NCI-H2029 (cell line): ENCODE measurements at regions not wholly inside any gene's neighbourhood (a gene's known extent, or its start where the extent isn't known, plus 50 kb on each side); places are given as distances from the start of the nearest gene placed in this dataset.
A peak's percentile ranks its signal among the peaks of the same experiment; 100 is the strongest.

Source experiments
- DNase-seq: peaks from one replicate; lab custom pipeline; 2025; lab: John Stamatoyannopoulos, UW

- peak; percentile 50 for DNase-seq
Measured at GRCh38 chr3:43994657-43995546, 246.8 kb upstream of the TOPAZ1 start.

GRCh38 chr3:43995547-43996378, 245.9 kb upstream of the TOPAZ1 start:
- DNase-seq = peak; percentile 35

GRCh38 chr3:43996379-43997301, 245.0 kb upstream of the TOPAZ1 start:
- DNase-seq = peak; percentile 76

- DNase-seq = no peak
Measured at GRCh38 chr3:43997316-43997715, 244.4 kb upstream of the TOPAZ1 start.

- DNase-seq = no peak
Measured at GRCh38 chr3:43997788-43998369, 243.8 kb upstream of the TOPAZ1 start.

DNA sequence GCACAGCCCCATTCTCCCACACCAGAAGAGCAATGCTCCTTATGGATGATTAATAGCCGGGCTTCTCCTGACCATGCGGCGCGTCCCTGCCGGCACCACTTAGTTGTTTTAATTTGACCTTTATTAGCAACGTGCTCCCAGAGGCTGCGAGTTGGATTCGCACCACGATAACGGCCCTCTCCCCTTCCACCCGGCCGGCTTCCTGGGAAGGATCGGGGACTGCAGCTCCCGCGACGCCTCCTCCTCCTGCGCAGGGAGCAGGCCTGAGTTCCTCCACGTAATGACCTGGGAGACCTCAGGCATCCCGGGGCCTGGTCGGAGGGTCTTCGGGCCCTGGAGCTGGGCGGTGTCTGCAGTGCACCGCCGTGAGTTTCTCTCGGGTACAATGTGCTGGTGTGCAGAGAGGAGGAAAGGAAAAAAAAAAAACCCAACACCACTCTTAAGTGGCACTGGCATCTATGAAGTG, 243.3 kb upstream of the TOPAZ1 start:
- DNase-seq = peak; percentile 33

DNA sequence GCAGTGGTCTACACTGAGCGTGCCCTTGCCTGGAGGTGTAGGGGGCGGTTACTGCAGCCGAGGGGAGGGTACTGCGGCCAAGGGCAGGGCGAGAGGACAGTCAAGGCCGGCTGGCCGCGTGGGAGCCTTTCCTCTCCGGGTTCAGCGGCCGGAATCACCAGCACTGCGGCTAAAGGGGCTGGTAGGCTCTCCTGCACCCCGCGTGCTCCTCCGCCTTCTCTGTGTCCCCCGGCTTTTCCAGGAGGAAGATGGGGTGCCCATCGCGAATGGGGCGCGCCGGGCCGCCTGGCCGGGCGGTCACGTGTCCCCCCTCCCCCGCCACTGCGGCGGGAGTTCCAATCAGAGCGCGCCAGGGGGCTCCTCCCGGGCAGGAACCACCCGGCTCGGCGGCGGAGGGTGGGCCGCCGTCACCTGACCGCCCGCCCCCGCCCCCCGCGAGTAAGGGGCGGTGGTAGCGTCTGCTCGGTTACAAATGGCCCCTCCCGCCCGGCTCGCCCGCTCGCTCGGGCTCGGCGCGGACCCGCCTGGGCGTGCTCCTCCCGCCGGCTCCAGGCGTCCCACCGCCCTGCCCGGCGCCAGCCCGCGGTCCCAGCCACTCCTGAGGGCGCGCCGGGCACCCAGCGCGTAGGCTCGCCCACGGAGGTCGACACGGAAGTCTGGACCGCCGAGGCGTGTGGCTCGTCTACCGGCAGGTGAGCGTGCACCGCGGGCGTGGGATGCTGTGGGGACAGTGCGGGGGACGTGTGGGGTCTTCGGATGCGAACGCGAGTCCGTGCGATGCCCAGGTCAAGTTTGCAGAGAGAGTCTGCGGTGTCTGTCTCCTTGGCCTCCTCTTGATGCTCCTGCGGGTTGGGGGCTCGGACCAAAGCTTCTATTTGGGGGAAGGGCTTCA, 242.6 kb upstream of the TOPAZ1 start:
- DNase-seq = peak; percentile 82

DNA sequence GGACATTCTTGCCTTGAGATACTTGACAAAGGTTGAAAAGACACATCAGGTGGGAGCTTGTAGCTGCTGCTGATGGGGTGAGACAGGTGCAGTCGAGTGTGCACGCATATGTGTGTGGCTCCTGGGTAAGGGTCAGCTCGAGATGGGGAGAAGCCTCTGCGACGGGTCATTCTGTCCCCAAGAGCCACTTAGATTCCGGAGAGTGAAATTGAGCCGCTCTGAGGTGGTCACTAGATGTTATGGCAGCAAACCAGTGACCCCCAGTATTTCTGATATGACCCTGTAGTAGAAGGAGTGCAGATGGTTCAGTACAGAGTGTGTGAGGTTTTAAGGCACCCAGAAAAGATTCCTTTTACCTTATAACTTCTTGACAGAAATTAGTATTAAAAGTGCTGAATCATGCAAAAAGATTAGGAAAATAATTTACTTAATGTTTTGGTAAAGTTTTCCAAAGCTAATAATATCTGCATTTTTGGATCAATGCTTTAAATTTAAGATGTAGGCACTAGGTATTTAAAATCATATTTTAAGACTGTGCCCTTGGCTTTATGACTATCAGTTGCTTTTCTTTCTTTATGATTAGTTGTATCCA, 241.9 kb upstream of the TOPAZ1 start:
- no peak for DNase-seq

- DNase-seq = no peak
Measured at GRCh38 chr3:44000586-44000985, 241.1 kb upstream of the TOPAZ1 start.

GRCh38 chr3:44001072-44001471, 240.6 kb upstream of the TOPAZ1 start:
- no peak for DNase-seq

GRCh38 chr3:44003801-44004200, 237.9 kb upstream of the TOPAZ1 start:
- DNase-seq = no peak

GRCh38 chr3:44011680-44012079, 230.0 kb upstream of the TOPAZ1 start:
- DNase-seq = no peak

- DNase-seq = no peak
Measured at GRCh38 chr3:44012160-44012899, 229.4 kb upstream of the TOPAZ1 start.

DNA sequence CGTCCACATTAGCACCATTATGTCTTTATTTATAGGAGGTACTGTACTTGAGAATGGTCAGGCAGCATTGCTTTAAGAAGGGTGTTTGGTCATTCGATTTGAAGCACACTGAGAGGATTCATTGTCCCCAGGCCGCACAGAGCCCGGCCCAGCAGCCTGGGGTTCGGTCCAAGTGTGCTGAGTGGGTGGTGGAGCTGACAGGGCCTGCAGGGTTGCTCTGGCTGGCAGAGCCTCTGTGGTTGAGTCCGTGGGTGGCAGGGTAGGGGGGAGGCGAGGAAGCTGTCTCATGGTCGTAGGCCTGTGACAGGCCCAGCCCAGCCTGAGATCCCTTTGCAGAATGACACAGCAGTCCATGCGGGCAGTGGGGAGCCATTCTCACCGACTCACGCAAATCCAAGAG, 227.7 kb upstream of the TOPAZ1 start:
- DNase-seq = no peak

- no peak for DNase-seq
Measured at GRCh38 chr3:44015170-44015569, 226.5 kb upstream of the TOPAZ1 start.

GRCh38 chr3:44016818-44017217, 224.9 kb upstream of the TOPAZ1 start:
- no peak for DNase-seq

DNA sequence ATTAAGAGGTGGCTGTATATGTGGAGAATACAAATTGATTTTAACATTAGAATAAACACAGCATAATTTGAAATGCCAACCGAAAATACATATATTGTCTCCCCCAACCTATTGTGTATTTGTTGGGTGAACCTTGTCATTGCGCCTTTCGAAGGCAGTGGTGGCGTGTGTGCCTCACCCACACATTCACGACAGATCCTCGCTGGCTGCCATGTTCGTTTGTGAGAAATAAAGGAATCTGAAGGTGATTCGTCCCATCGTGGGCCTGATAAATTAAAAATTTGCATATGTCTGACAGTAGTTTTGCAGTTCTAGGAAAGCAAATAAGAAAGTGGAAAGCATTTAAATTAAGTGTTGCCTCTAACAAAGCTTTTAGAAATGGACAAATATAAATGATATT, 222.8 kb upstream of the TOPAZ1 start:
- no peak for DNase-seq

DNA sequence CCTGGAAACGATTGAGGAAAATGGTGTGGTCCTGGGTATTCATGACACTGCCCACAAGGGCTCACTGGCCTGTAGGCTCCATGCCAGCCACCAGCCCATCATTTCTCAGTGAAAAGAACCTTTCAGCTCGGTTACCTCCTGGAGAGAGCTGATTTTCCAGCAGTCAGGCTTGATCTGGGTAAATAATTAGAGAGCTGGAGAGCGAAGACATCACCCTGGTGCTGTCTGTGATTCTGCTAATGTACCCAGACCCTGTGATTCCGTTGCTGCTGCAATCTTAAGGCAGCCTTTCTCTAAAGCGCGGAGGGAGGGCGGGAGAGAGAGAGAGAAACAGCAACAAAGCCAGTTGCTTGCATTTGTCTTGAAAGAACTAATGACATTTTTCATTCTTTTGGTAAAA, 221.9 kb upstream of the TOPAZ1 start:
- no peak for DNase-seq

- no peak for DNase-seq
Measured at GRCh38 chr3:44020143-44020542, 221.5 kb upstream of the TOPAZ1 start.
